ENCODE measurements at regions not wholly inside any gene's neighbourhood (a gene's known extent, or its start where the extent isn't known, plus 50 kb on each side); places are given as distances from the start of the nearest gene placed in this dataset.

GRCh38 chr22:49296561-49296960, 531.1 kb downstream of the BRD1 start:
- H3K4me3 ChIP-seq (ENCODE audit: low read length): no peak overlapping the region
- no peak for DNase-seq (ENCODE audit: low read depth, low spot score)

GRCh38 chr22:49295851-49296560, 531.7 kb downstream of the BRD1 start:
- DNase-seq (ENCODE audit: low read depth, low spot score): no peak
- no peak overlapping the region for H3K4me3 ChIP-seq (ENCODE audit: low read length)

GRCh38 chr22:49295465-49295743, 532.3 kb downstream of the BRD1 start:
- no peak for DNase-seq (ENCODE audit: low read depth, low spot score)
- H3K4me3 ChIP-seq (ENCODE audit: low read length): no peak overlapping the region

- DNase-seq (ENCODE audit: low read depth, low spot score): no peak
- H3K4me3 ChIP-seq (ENCODE audit: low read length): no peak overlapping the region
Measured at GRCh38 chr22:49294656-49295464, 532.8 kb downstream of the BRD1 start.

GRCh38 chr22:49292909-49293308, 534.8 kb downstream of the BRD1 start:
- DNase-seq (ENCODE audit: low read depth, low spot score): no peak
- H3K4me3 ChIP-seq (ENCODE audit: low read length): no peak overlapping the region

GRCh38 chr22:49291781-49292180, 535.9 kb downstream of the BRD1 start:
- H3K4me3 ChIP-seq (ENCODE audit: low read length): no peak overlapping the region
- DNase-seq (ENCODE audit: low read depth, low spot score): no peak

GRCh38 chr22:49291169-49291568, 536.5 kb downstream of the BRD1 start:
- H3K4me3 ChIP-seq (ENCODE audit: low read length): no peak overlapping the region
- DNase-seq (ENCODE audit: low read depth, low spot score): no peak

GRCh38 chr22:49290711-49291110, 537.0 kb downstream of the BRD1 start:
- H3K4me3 ChIP-seq (ENCODE audit: low read length): no peak overlapping the region
- no peak for DNase-seq (ENCODE audit: low read depth, low spot score)

- H3K4me3 ChIP-seq (ENCODE audit: low read length): no peak overlapping the region
- DNase-seq (ENCODE audit: low read depth, low spot score): no peak
Measured at GRCh38 chr22:49289822-49290679, 537.6 kb downstream of the BRD1 start.

- no peak for DNase-seq (ENCODE audit: low read depth, low spot score)
- H3K4me3 ChIP-seq (ENCODE audit: low read length): no peak overlapping the region
Measured at GRCh38 chr22:49286181-49286760, 541.4 kb downstream of the BRD1 start.

GRCh38 chr22:49284931-49285330, 542.7 kb downstream of the BRD1 start:
- H3K4me3 ChIP-seq (ENCODE audit: low read length): no peak overlapping the region
- no peak for DNase-seq (ENCODE audit: low read depth, low spot score)

GRCh38 chr22:49284056-49284784, 543.5 kb downstream of the BRD1 start:
- DNase-seq (ENCODE audit: low read depth, low spot score): no peak
- no peak overlapping the region for H3K4me3 ChIP-seq (ENCODE audit: low read length)

GRCh38 chr22:49282596-49282995, 545.1 kb downstream of the BRD1 start:
- DNase-seq (ENCODE audit: low read depth, low spot score): no peak

GRCh38 chr22:49281467-49282340, 546.0 kb downstream of the BRD1 start:
- H3K4me3 ChIP-seq (ENCODE audit: low read length): no peak overlapping the region
- no peak for DNase-seq (ENCODE audit: low read depth, low spot score)

More at GRCh38 chr22:49282596-49282995, 545.1 kb downstream of the BRD1 start:
- H3K4me3 ChIP-seq (ENCODE audit: low read length): no peak overlapping the region

GRCh38 chr22:49278340-49278739, 549.3 kb downstream of the BRD1 start:
- DNase-seq (ENCODE audit: low read depth, low spot score): no peak
- no peak overlapping the region for H3K4me3 ChIP-seq (ENCODE audit: low read length)

GRCh38 chr22:49276567-49276966, 551.1 kb downstream of the BRD1 start:
- no peak overlapping the region for H3K4me3 ChIP-seq (ENCODE audit: low read length)
- no peak for DNase-seq (ENCODE audit: low read depth, low spot score)

GRCh38 chr22:49274754-49275380, 552.8 kb downstream of the BRD1 start:
- H3K4me3 ChIP-seq (ENCODE audit: low read length): no peak overlapping the region
- no peak for DNase-seq (ENCODE audit: low read depth, low spot score)

Data from Jurkat, Clone E6-1 (cell line).